Right lobe of liver (tissue), 6 donors: ENCODE measurements at regions not wholly inside any gene's neighbourhood (a gene's known extent, or its start where the extent isn't known, plus 50 kb on each side); places are given as distances from the start of the nearest gene placed in this dataset.

Source experiments
- ATAC-seq, 4 donors: fragments of 200-7000 bp; cut with Tn5 transposase; one replicate each; pipeline ENCODE4 v1.9.1; 2020; ENCODE audit warnings: mild to moderate bottlenecking in 4 of 4, moderate library complexity in 4 of 4
- DNase-seq, 3 donors: peaks; one replicate each; pipeline ENCODE4 v3.0.0-alpha.2; 2020
- H3K27ac ChIP-seq, 3 donors: fragments of 200-600 bp; one replicate each; pipeline ENCODE4 v1.8.0; 2022
- H3K27me3 ChIP-seq, 2 donors: fragments of 200-600 bp; one replicate each; pipeline ENCODE4 v1.8.0; 2022
- H3K36me3 ChIP-seq, 4 donors: fragments of 200-600 bp; sonication (generic) in 1 of 4; one replicate each; pipeline versions ENCODE4 v1.5.1 to v1.8.0; 2017 to 2022; ENCODE audit warnings: control low read depth in 1 of 4
- H3K4me1 ChIP-seq, 4 donors: fragments of 200-600 bp; sonication (generic) in 1 of 4; one replicate each; pipeline versions ENCODE4 v1.5.1 to v1.8.0; 2017 to 2022; ENCODE audit warnings: control low read depth in 1 of 4
- H3K4me3 ChIP-seq, 3 donors: fragments of 200-600 bp; one replicate each; pipeline ENCODE4 v1.8.0; 2022
- H3K9me3 ChIP-seq, 4 donors: fragments of 200-600 bp; sonication (generic) in 1 of 4; one replicate each; pipeline versions ENCODE4 v1.5.1 to v1.8.0; 2017 to 2022; ENCODE audit warnings: control low read depth in 1 of 4
- POLR2A ChIP-seq: fragments of 450-650 bp; IDR thresholded peaks from one replicate; pipeline ENCODE4 v1.6.1; 2017; ENCODE audit warnings: antibody characterized with exemption, mild to moderate bottlenecking
- WGBS: methylation state at CpG from one replicate; pipeline ENCODE4 v1.1.6; 2018; ENCODE audit warnings: low coverage, low lambda C conversion rate; ENCODE audit not compliant: insufficient coverage; ENCODE audit errors: missing lambda C conversion rate; 5-methylcytosine and 5-hydroxymethylcytosine counted together
- intact Hi-C, 2 donors: fragments of 100-400 bp; cut with DNase I; formaldehyde crosslinking; loops; one replicate each; pipeline versions ENCODE4 v1.11.2 to v1.14.1; 2022
- TF ChIP-seq, protein P1 (sequence below), 4 donors: fragments of 200-600 bp in 3 of 4; fragments of 450-650 bp in 1 of 4; IDR thresholded peaks; one replicate each; pipeline versions ENCODE4 v1.5.1 to v1.8.0; 2016 to 2022; ENCODE audit warnings: antibody characterized with exemption in 4 of 4, mild to moderate bottlenecking in 2 of 4
- donor health status: DM: no; HTN: yes; CAD: no.
- donor health status: DM: no; HTN: no; CAD: no.
- donor health status: DM: no; HTN: no; CAD: no.
- donor health status: DM: no; HTN: yes; CAD: no.
- donor health status: DM: no; HTN: yes; CAD: no.

DNA sequence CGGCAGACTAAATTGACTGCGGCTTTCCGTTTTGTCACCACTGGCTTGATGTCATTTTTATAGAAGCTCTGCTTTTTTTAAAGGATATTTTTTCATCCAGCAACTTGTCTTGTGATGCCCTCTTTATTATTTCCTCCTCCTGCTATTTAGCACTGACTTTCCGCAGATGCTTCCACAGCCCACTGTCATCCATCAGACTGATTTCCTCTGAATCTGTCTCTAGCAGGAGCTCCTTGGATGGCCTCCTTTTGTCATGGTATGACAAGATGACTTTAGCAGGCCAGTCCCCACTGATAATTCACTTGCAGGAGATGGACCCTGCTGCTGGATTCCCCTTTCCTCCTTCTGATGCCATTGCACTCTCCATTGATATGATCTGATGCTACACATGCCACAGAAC is 454.6 kb downstream of the TSN start:
- Histone ChIP-seq H3K9me3 (no peaks in the 10 kb centered on the region), H3K27ac (no peak overlapping the region), H3K4me1 (no peaks in the 10 kb centered on the region), H3K4me3 (no peak overlapping the region), H3K27me3 (no peaks in the 10 kb centered on the region), H3K36me3 (no peaks in the 10 kb centered on the region)
- DNase-seq (no peak), ATAC-seq (no peak)
- WGBS = 100% methylated on average over 1 of the region's 4 CpGs
- intact Hi-C loops = no loop called here
- TF ChIP-seq, protein P1, sequence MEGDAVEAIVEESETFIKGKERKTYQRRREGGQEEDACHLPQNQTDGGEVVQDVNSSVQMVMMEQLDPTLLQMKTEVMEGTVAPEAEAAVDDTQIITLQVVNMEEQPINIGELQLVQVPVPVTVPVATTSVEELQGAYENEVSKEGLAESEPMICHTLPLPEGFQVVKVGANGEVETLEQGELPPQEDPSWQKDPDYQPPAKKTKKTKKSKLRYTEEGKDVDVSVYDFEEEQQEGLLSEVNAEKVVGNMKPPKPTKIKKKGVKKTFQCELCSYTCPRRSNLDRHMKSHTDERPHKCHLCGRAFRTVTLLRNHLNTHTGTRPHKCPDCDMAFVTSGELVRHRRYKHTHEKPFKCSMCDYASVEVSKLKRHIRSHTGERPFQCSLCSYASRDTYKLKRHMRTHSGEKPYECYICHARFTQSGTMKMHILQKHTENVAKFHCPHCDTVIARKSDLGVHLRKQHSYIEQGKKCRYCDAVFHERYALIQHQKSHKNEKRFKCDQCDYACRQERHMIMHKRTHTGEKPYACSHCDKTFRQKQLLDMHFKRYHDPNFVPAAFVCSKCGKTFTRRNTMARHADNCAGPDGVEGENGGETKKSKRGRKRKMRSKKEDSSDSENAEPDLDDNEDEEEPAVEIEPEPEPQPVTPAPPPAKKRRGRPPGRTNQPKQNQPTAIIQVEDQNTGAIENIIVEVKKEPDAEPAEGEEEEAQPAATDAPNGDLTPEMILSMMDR (IDR thresholded peaks at IDR 0.05) = no peak
- TF ChIP-seq POLR2A = no peak

DNA sequence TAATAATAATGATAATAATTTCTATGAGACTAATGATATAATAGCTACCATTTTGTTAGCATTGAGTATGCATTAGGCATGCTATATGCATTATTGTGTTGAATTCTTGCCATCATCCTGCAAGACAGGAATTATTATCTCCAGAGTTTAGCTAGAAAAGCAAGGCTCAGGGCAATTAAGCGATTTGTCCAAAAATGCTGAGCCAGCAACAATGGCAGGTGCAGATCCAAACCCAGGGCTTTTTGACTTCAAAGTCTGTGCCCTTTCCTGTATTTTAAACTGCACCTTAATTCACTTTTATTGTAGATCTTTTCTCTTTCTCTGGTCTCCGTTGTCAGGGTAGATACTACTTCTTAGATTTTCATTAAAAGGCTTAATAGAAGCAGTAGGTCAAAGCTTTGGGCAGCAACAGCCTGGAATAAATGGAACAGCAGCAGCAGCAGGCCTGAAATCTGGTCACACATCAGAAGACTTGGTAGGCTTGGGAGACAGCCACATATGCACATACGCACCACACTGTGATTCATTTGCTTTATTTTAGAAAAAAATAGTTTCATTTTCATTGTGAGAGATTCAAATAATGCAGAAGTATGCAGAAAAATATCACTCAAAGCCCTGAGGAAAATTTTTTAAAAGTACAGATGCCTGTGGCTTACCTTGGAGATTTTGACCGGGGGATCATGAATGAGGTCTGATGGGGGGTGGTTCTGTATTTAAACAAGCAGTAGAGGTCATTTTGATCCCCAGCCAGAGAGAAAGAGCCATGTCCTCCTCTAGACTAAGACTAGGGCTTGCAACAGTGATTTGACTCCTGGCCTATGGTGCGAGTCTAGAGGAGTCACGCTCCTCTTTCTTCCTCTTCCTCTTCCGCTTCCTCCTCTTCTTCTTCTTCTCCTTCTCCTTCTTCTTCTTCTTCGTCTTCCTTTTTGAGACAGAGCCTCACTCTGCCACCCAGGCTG is 455.7 kb downstream of the TSN start:
- Histone ChIP-seq H3K36me3 (no peaks in the 10 kb centered on the region), H3K27me3 (no peaks in the 10 kb centered on the region), H3K4me1 (no peaks in the 10 kb centered on the region), H3K9me3 (no peaks in the 10 kb centered on the region), H3K4me3 (no peak overlapping the region), H3K27ac (no peak overlapping the region)
- intact Hi-C loops = no loop called here
- TF ChIP-seq, protein P1 (IDR thresholded peaks at IDR 0.05) = no peak
- TF ChIP-seq POLR2A = no peak
- 80% methylated on average over 7 of the region's 8 CpGs for WGBS
- no peak for ATAC-seq
- DNase-seq = no peak

DNA sequence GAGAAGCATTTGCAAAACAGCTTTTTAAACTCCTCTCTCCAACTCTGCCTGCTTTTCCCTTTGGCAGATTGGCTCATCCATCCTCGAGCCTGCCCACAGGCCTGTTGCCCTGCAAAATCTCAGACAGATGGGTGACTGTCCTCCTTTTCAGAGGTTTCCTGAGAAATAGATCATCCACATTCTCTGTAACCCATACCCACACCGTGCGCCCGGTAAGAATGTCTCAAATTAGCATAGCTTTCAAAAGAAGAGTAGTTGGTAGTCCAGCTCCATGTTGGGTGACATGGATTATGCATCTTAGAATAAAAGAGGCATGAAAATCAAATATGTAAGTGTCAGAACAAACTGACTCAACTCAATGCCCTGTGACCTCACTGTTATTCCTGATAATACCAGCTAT is 457.9 kb downstream of the TSN start:
- H3K27ac ChIP-seq = no peak overlapping the region
- no peaks in the 10 kb centered on the region for H3K4me1 ChIP-seq
- H3K9me3 ChIP-seq = no peaks in the 10 kb centered on the region
- TF ChIP-seq, protein P1 (IDR thresholded peaks at IDR 0.05) = no peak
- TF ChIP-seq POLR2A = no peak
- no peak overlapping the region for H3K4me3 ChIP-seq
- DNase-seq = no peak
- no peaks in the 10 kb centered on the region for H3K36me3 ChIP-seq
- intact Hi-C loops = no loop called here
- 69% methylated on average over 4 of the region's 4 CpGs for WGBS
- no peak for ATAC-seq
- H3K27me3 ChIP-seq = no peaks in the 10 kb centered on the region

DNA sequence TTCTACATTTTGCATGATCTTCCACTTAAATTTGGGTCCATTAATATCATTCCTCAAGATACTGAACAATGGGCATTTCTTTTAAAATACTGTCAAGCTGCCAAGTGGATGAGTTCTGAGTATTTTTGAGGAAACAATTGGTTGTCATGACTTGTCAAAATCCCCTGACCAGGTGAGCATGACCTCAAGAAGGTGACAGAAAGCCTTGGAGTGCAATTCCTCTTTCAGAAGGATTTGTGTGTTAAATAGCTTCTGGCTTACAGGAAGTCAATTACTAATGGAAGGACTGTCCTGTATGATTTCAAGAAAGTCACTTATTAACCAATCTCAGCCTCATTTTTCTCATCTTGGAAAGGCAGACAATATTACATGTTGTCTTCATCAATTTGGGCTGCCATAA is 460.6 kb downstream of the TSN start:
- ATAC-seq = no peak
- intact Hi-C loops = no loop called here
- TF ChIP-seq, protein P1 (IDR thresholded peaks at IDR 0.05) = no peak
- no peak for TF ChIP-seq POLR2A

More for the DNA sequence above, 460.6 kb downstream of the TSN start:
- H3K4me1 ChIP-seq = no peaks in the 10 kb centered on the region
- H3K36me3 ChIP-seq = no peaks in the 10 kb centered on the region
- no peaks in the 10 kb centered on the region for H3K27me3 ChIP-seq
- no peak for DNase-seq
- H3K27ac ChIP-seq = no peak overlapping the region
- H3K4me3 ChIP-seq = no peak overlapping the region
- H3K9me3 ChIP-seq = no peaks in the 10 kb centered on the region
